GM12892 (cell line): ENCODE measurements at regions not wholly inside any gene's neighbourhood (a gene's known extent, or its start where the extent isn't known, plus 50 kb on each side); places are given as distances from the start of the nearest gene placed in this dataset.

Experiments
- POLR2A ChIP-seq: IDR thresholded peaks from 2 replicates; pipeline ENCODE4 v1.6.1; 2011; ENCODE audit warnings: low read depth, low read length, control low read depth
- POLR2AphosphoS5 ChIP-seq: IDR thresholded peaks from 2 replicates; pipeline ENCODE4 v1.6.1; 2011; ENCODE audit warnings: low read depth, low read length, control low read depth
- TAF1 ChIP-seq: IDR thresholded peaks from 2 replicates; pipeline ENCODE4 v1.6.1; 2011; ENCODE audit warnings: low read depth, mild to moderate bottlenecking, control low read depth, low read length, borderline replicate concordance

DNA sequence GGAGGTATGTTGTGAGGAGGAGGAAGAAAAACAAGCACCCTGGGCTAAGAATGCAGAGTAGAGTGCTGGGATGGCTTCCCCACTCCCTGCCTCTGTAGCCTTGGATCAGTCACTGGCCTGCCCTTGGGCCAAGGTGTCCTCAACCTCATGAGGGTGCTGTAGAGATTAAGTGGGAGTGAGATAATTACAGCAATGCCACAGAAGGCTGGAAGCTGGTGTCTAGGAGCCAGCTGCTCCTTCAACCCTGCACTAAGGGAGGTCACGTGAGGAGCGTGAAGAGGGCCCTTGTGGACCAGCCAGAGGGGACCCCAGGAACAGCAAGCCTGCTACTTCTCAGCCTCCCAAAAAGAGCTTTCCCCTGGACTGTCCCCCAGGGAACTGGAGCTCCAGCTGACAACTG is 95.2 kb downstream of the TTC32 start:
- TF ChIP-seq POLR2A = no peak
- no peak for TF ChIP-seq TAF1
- no peak for TF ChIP-seq POLR2AphosphoS5
